Omental fat pad (tissue), 3 donors: ENCODE measurements at regions not wholly inside any gene's neighbourhood (a gene's known extent, or its start where the extent isn't known, plus 50 kb on each side); places are given as distances from the start of the nearest gene placed in this dataset.

ENCODE experiments used
- ATAC-seq: fragments of 150-250 bp; one replicate; pipeline ENCODE4 v1.9.1; 2016; ENCODE audit warnings: mild to moderate bottlenecking, moderate library complexity; ENCODE audit not compliant: low FRiP score
- DNase-seq: peaks from one replicate; pipeline ENCODE4 v3.0.0-alpha.2; 2019; ENCODE audit warnings: low spot score
- CTCF ChIP-seq, 3 donors: fragments of 450-650 bp; IDR thresholded peaks; one replicate each; pipeline ENCODE4 v1.5.1; 2016 to 2017; ENCODE audit warnings: antibody characterized with exemption in 3 of 3, mild to moderate bottlenecking in 3 of 3, moderate library complexity in 2 of 3

- peak; percentile 6 for ATAC-seq
- no peak for DNase-seq
- TF ChIP-seq CTCF (IDR thresholded peaks at IDR 0.05) = no peak
These were observed 385.8 kb upstream of the PCSK5 start for GRCh38 chr9:75504721-75505120.

GRCh38 chr9:75505654-75506053 is 384.8 kb upstream of the PCSK5 start:
- TF ChIP-seq CTCF (IDR thresholded peaks at IDR 0.05) = no peak
- DNase-seq (no peak), ATAC-seq (no peak)

- DNase-seq = no peak
- no peak for ATAC-seq
- TF ChIP-seq CTCF (IDR thresholded peaks at IDR 0.05) = no peak
These were observed 361.0 kb upstream of the PCSK5 start for GRCh38 chr9:75529463-75529862.

GRCh38 chr9:75531588-75531987 is 358.9 kb upstream of the PCSK5 start:
- DNase-seq (no peak), ATAC-seq (peak; percentile 29)
- TF ChIP-seq CTCF (IDR thresholded peaks at IDR 0.05) = no peak

GRCh38 chr9:75532233-75533050 is 358.0 kb upstream of the PCSK5 start:
- DNase-seq = no peak
- no peak for ATAC-seq
- TF ChIP-seq CTCF (IDR thresholded peaks at IDR 0.05) = no peak

- TF ChIP-seq CTCF (IDR thresholded peaks at IDR 0.05) = no peak
- no peak for DNase-seq
- ATAC-seq = no peak
These were observed 350.9 kb upstream of the PCSK5 start for GRCh38 chr9:75539523-75539922.

- no peak for TF ChIP-seq CTCF (IDR thresholded peaks at IDR 0.05)
- DNase-seq = no peak
- ATAC-seq = no peak
These were observed 350.3 kb upstream of the PCSK5 start for GRCh38 chr9:75540185-75540584.
